Activated CD4-positive, alpha-beta T cell treated with anti-CD3 and anti-CD28 coated beads, Interleukin-2, amount 50 U/mL, for 24 hours (primary cell): ENCODE measurements at regions not wholly inside any gene's neighbourhood (a gene's known extent, or its start where the extent isn't known, plus 50 kb on each side); places are given as distances from the start of the nearest gene placed in this dataset.

ENCODE experiments used
- DNase-seq, 2 donors: peaks; one replicate each; pipeline ENCODE4 v3.0.0-alpha.2; 2020; ENCODE audit warnings: low read depth in 1 of 2, low spot score in 1 of 2

GRCh38 chr1:147452809-147453208, 88.5 kb upstream of the BCL9 start:
- DNase-seq = no peak

GRCh38 chr1:147463022-147463421, 78.3 kb upstream of the BCL9 start:
- no peak for DNase-seq

- no peak for DNase-seq
Observed at GRCh38 chr1:147466543-147466942, 74.8 kb upstream of the BCL9 start.

DNA sequence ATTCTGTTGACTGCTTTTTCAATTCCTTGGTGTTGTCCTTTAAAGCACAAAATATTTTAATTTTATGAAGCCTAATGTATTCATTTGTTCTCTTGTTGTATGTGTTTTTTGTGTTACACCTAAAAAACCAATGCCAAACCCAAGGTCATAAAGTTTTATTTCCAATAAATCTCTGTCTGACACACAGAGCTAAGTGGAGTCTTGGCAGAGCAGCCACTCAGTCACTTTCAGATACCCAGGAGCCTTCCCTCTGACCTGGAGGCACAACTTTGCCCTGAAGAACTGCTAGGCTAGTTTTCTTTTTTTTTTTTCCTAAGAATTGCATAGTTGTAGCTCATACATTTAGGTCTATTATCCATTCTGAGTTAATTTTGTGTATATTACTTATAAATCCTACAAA, 71.2 kb upstream of the BCL9 start:
- no peak for DNase-seq

DNA sequence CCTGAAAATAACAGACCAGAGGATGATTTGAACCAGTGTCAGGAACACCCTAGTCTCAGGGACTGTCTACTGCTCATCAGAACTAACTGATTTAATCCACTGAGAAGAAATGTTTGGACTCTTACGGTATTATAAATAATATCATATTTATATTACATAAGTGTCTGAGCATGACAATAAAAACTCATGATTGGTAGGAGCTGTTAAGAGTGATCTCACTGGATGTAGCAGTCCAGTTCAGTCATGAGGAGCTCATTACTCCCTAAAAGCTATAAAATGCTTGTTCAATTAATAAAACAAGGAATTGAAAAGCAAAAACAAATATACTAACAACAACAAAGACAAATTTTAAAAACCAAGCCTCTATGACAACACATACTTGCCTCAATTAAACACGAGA, 68.8 kb upstream of the BCL9 start:
- DNase-seq = no peak

DNA sequence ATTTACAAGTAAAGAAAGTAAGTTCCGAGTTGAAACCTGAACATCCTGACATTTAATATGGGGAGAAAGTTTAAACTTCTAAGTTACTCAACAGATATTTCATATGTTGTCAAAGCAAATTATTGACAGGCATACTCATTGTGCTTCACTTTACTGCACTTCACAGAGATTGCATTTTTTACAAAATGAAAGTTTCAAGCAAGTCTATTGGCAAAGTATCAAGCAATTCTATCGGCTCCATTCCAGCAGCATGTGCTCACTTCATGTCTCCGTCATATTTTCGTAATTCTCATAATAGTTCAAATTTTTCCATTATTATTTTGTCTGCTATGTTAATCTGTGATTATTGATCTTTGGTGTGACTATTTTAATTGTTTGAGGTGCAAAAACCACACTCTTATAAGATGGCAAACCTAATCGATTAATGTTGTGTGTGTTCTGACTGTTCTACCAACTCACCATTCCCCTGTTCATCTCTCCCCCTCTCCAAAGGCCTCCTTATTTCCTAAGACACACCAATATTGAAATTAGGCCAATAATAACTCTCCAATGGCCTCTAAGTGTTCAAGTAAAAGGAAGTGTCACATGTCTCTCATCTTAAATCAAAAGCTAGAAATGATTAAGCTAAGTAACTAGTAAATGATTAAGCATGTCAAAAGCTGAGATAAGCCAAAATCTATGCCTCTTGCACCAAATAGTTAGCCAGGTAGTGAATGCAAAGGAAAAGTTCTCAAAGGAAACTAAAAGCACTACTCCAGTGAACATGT, 68.2 kb upstream of the BCL9 start:
- DNase-seq = no peak

- DNase-seq = no peak
Observed at GRCh38 chr1:147473733-147474049, 67.6 kb upstream of the BCL9 start.

- no peak for DNase-seq
Observed at GRCh38 chr1:147475488-147475887, 65.8 kb upstream of the BCL9 start.

- no peak for DNase-seq
Observed at GRCh38 chr1:147478521-147478920, 62.8 kb upstream of the BCL9 start.

DNA sequence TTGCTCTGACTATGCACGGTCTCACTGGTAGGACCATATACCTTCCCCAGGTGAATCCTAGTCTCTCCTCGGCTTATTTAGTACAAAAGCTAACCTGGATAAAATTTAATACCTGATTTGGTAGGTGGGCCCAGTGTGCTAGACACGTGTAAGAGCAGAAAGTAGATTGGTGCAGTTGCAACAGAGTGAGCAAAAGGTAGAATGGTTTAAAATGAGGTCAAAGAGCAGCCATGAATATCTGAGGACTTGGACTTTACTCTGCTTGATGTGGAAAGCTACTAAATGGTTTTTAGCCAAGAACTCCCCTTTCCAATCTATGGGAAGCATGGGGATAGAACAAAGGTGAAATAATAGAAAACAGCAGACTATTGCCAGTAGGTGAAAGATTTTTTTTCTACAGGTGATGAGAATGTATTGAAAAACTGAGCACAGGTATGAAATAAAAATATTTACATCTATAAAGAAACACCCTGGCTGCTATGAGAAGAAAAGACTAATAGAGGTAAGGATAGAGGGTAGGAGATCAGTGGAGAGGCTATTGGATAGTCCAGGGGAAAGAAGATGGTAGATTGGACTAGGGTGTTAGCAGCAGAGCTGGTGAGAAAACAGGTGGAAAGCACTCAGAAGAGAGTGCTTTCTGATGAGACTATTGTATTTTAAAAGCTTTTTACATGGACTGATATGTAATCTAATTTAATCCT, 61.3 kb upstream of the BCL9 start:
- DNase-seq = no peak

DNA sequence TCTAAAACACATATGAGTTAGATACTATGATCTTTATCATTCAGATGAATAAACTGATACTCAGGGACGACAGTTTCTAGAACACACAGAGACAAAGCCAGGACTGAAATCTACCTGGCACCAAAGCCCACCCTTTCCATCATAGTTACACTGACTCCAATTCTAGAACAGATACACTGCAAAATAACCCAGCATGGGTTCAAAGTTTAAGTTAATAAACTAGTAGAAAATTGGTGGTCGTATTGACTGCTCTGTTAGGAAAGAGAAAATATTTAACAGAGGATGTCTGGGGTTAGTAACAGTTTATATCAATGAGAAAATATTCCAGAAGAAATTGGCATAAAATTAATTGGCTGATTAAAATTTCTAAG, 60.8 kb upstream of the BCL9 start:
- DNase-seq = no peak

GRCh38 chr1:147486876-147487656, 54.2 kb upstream of the BCL9 start:
- no peak for DNase-seq

GRCh38 chr1:147491098-147491497, 50.2 kb upstream of the BCL9 start:
- DNase-seq = no peak
